ENCODE measurements at regions not wholly inside any gene's neighbourhood (a gene's known extent, or its start where the extent isn't known, plus 50 kb on each side); places are given as distances from the start of the nearest gene placed in this dataset.

GRCh38 chr6:98586163-98586562, 248.2 kb upstream of the POU3F2 start:
- no peak overlapping the region for H3K4me3 ChIP-seq (ENCODE audit: low read length)
- H3K27ac ChIP-seq (ENCODE audit: low read length), result no peak overlapping the region
- H3K9me3 ChIP-seq (replicated peaks; ENCODE audit: control insufficient read depth, low read depth, low read length), result no peaks in the 10 kb centered on the region
- H3K36me3 ChIP-seq (ENCODE audit: control insufficient read depth, insufficient read depth, low read length), result no peaks in the 10 kb centered on the region
- H3K27me3 ChIP-seq (ENCODE audit: control insufficient read depth, insufficient read depth, low read length), result no peaks in the 10 kb centered on the region
- no CpG with 5 or more reads among the region's 1 CpG for WGBS (ENCODE audit: insufficient coverage)
- no peaks in the 10 kb centered on the region for H3K4me1 ChIP-seq (ENCODE audit: control insufficient read depth, insufficient read depth, low read length)
- DNase-seq, result no peak

- H3K4me3 ChIP-seq (ENCODE audit: low read length), result no peak overlapping the region
- no peaks in the 10 kb centered on the region for H3K36me3 ChIP-seq (ENCODE audit: control insufficient read depth, insufficient read depth, low read length)
- DNase-seq, result no peak
- H3K9me3 ChIP-seq (replicated peaks; ENCODE audit: control insufficient read depth, low read depth, low read length), result no peaks in the 10 kb centered on the region
- no peaks in the 10 kb centered on the region for H3K4me1 ChIP-seq (ENCODE audit: control insufficient read depth, insufficient read depth, low read length)
- 100% methylated on average over 1 of the region's 4 CpGs for WGBS (ENCODE audit: insufficient coverage)
- no peaks in the 10 kb centered on the region for H3K27me3 ChIP-seq (ENCODE audit: control insufficient read depth, insufficient read depth, low read length)
- H3K27ac ChIP-seq (ENCODE audit: low read length), result no peak overlapping the region
Measured at GRCh38 chr6:98587555-98587954, 246.8 kb upstream of the POU3F2 start.

GRCh38 chr6:98589536-98589935, 244.8 kb upstream of the POU3F2 start:
- H3K27ac ChIP-seq (ENCODE audit: low read length), result no peak overlapping the region
- H3K9me3 ChIP-seq (replicated peaks; ENCODE audit: control insufficient read depth, low read depth, low read length), result no peaks in the 10 kb centered on the region
- no peaks in the 10 kb centered on the region for H3K27me3 ChIP-seq (ENCODE audit: control insufficient read depth, insufficient read depth, low read length)
- DNase-seq, result no peak
- H3K4me1 ChIP-seq (ENCODE audit: control insufficient read depth, insufficient read depth, low read length), result no peaks in the 10 kb centered on the region
- no peak overlapping the region for H3K4me3 ChIP-seq (ENCODE audit: low read length)
- H3K36me3 ChIP-seq (ENCODE audit: control insufficient read depth, insufficient read depth, low read length), result no peaks in the 10 kb centered on the region
- 70% methylated on average over 4 of the region's 5 CpGs for WGBS (ENCODE audit: insufficient coverage)

- WGBS (ENCODE audit: insufficient coverage), result no CpG with 5 or more reads among the region's 3 CpGs
- Histone ChIP-seq H3K27ac (ENCODE audit: low read length) (no peak overlapping the region), H3K9me3 (replicated peaks; ENCODE audit: control insufficient read depth, low read depth, low read length) (no peaks in the 10 kb centered on the region), H3K4me3 (ENCODE audit: low read length) (no peak overlapping the region), H3K27me3 (ENCODE audit: control insufficient read depth, insufficient read depth, low read length) (no peaks in the 10 kb centered on the region), H3K4me1 (ENCODE audit: control insufficient read depth, insufficient read depth, low read length) (no peaks in the 10 kb centered on the region), H3K36me3 (ENCODE audit: control insufficient read depth, insufficient read depth, low read length) (no peaks in the 10 kb centered on the region)
- no peak for DNase-seq
Measured at GRCh38 chr6:98590136-98590681, 244.2 kb upstream of the POU3F2 start.

- no peak for DNase-seq
- Histone ChIP-seq H3K27ac (ENCODE audit: low read length) (no peak overlapping the region), H3K27me3 (ENCODE audit: control insufficient read depth, insufficient read depth, low read length) (no peaks in the 10 kb centered on the region), H3K9me3 (replicated peaks; ENCODE audit: control insufficient read depth, low read depth, low read length) (no peaks in the 10 kb centered on the region), H3K4me1 (ENCODE audit: control insufficient read depth, insufficient read depth, low read length) (no peaks in the 10 kb centered on the region), H3K4me3 (ENCODE audit: low read length) (no peak overlapping the region), H3K36me3 (ENCODE audit: control insufficient read depth, insufficient read depth, low read length) (no peaks in the 10 kb centered on the region)
- WGBS (ENCODE audit: insufficient coverage), result no CpG with 5 or more reads among the region's 2 CpGs
Measured at GRCh38 chr6:98590997-98591396, 243.4 kb upstream of the POU3F2 start.

- Histone ChIP-seq H3K9me3 (replicated peaks; ENCODE audit: control insufficient read depth, low read depth, low read length) (no peaks in the 10 kb centered on the region), H3K36me3 (ENCODE audit: control insufficient read depth, insufficient read depth, low read length) (no peaks in the 10 kb centered on the region), H3K27ac (ENCODE audit: low read length) (no peak overlapping the region), H3K4me3 (ENCODE audit: low read length) (no peak overlapping the region), H3K4me1 (ENCODE audit: control insufficient read depth, insufficient read depth, low read length) (no peaks in the 10 kb centered on the region), H3K27me3 (ENCODE audit: control insufficient read depth, insufficient read depth, low read length) (no peaks in the 10 kb centered on the region)
- DNase-seq, result no peak
- no CpG with 5 or more reads among the region's 2 CpGs for WGBS (ENCODE audit: insufficient coverage)
Measured at GRCh38 chr6:98593676-98594075, 240.7 kb upstream of the POU3F2 start.

- H3K9me3 ChIP-seq (replicated peaks; ENCODE audit: control insufficient read depth, low read depth, low read length), result no peaks in the 10 kb centered on the region
- no peak for DNase-seq
- 69% methylated on average over 3 of the region's 5 CpGs for WGBS (ENCODE audit: insufficient coverage)
- H3K36me3 ChIP-seq (ENCODE audit: control insufficient read depth, insufficient read depth, low read length), result no peaks in the 10 kb centered on the region
- no peaks in the 10 kb centered on the region for H3K4me1 ChIP-seq (ENCODE audit: control insufficient read depth, insufficient read depth, low read length)
- no peaks in the 10 kb centered on the region for H3K27me3 ChIP-seq (ENCODE audit: control insufficient read depth, insufficient read depth, low read length)
- H3K27ac ChIP-seq (ENCODE audit: low read length), result no peak overlapping the region
- no peak overlapping the region for H3K4me3 ChIP-seq (ENCODE audit: low read length)
Measured at GRCh38 chr6:98601716-98602115, 232.7 kb upstream of the POU3F2 start.

- Histone ChIP-seq H3K36me3 (ENCODE audit: control insufficient read depth, insufficient read depth, low read length) (no peaks in the 10 kb centered on the region), H3K9me3 (replicated peaks; ENCODE audit: control insufficient read depth, low read depth, low read length) (peaks cover 7% of the 10 kb centered on the region), H3K4me1 (ENCODE audit: control insufficient read depth, insufficient read depth, low read length) (no peaks in the 10 kb centered on the region), H3K4me3 (ENCODE audit: low read length) (no peak overlapping the region), H3K27ac (ENCODE audit: low read length) (no peak overlapping the region), H3K27me3 (ENCODE audit: control insufficient read depth, insufficient read depth, low read length) (no peaks in the 10 kb centered on the region)
- no peak for DNase-seq
- 20% methylated on average over 1 of the region's 1 CpG for WGBS (ENCODE audit: insufficient coverage)
Measured at GRCh38 chr6:98605705-98606104, 228.7 kb upstream of the POU3F2 start.

GRCh38 chr6:98627129-98627775, 207.1 kb upstream of the POU3F2 start:
- no peaks in the 10 kb centered on the region for H3K27me3 ChIP-seq (ENCODE audit: control insufficient read depth, insufficient read depth, low read length)
- no peak overlapping the region for H3K27ac ChIP-seq (ENCODE audit: low read length)
- no peaks in the 10 kb centered on the region for H3K36me3 ChIP-seq (ENCODE audit: control insufficient read depth, insufficient read depth, low read length)
- 40% methylated on average over 2 of the region's 4 CpGs for WGBS (ENCODE audit: insufficient coverage)
- H3K9me3 ChIP-seq (replicated peaks; ENCODE audit: control insufficient read depth, low read depth, low read length), result no peaks in the 10 kb centered on the region
- no peak for DNase-seq
- no peak overlapping the region for H3K4me3 ChIP-seq (ENCODE audit: low read length)
- H3K4me1 ChIP-seq (ENCODE audit: control insufficient read depth, insufficient read depth, low read length), result no peaks in the 10 kb centered on the region

- H3K27ac ChIP-seq (ENCODE audit: low read length), result no peak overlapping the region
- H3K4me1 ChIP-seq (ENCODE audit: control insufficient read depth, insufficient read depth, low read length), result no peaks in the 10 kb centered on the region
- no peaks in the 10 kb centered on the region for H3K9me3 ChIP-seq (replicated peaks; ENCODE audit: control insufficient read depth, low read depth, low read length)
- no peaks in the 10 kb centered on the region for H3K27me3 ChIP-seq (ENCODE audit: control insufficient read depth, insufficient read depth, low read length)
- no peak for DNase-seq
- H3K36me3 ChIP-seq (ENCODE audit: control insufficient read depth, insufficient read depth, low read length), result no peaks in the 10 kb centered on the region
- H3K4me3 ChIP-seq (ENCODE audit: low read length), result no peak overlapping the region
Measured at GRCh38 chr6:98633886-98634285, 200.5 kb upstream of the POU3F2 start.

- Histone ChIP-seq H3K9me3 (replicated peaks; ENCODE audit: control insufficient read depth, low read depth, low read length) (no peaks in the 10 kb centered on the region), H3K27me3 (ENCODE audit: control insufficient read depth, insufficient read depth, low read length) (no peaks in the 10 kb centered on the region), H3K4me3 (ENCODE audit: low read length) (no peak overlapping the region), H3K36me3 (ENCODE audit: control insufficient read depth, insufficient read depth, low read length) (no peaks in the 10 kb centered on the region), H3K4me1 (ENCODE audit: control insufficient read depth, insufficient read depth, low read length) (no peaks in the 10 kb centered on the region), H3K27ac (ENCODE audit: low read length) (no peak overlapping the region)
- DNase-seq, result no peak
- no CpG with 5 or more reads among the region's 3 CpGs for WGBS (ENCODE audit: insufficient coverage)
Measured at GRCh38 chr6:98634569-98634968, 199.8 kb upstream of the POU3F2 start.

Data from muscle of leg (tissue), 3 donors.